GM12873 (cell line): ENCODE measurements at regions not wholly inside any gene's neighbourhood (a gene's known extent, or its start where the extent isn't known, plus 50 kb on each side); places are given as distances from the start of the nearest gene placed in this dataset.

Experiments
- TF ChIP-seq, protein P1 (sequence below): IDR thresholded peaks from 2 replicates; pipeline ENCODE4 v1.5.1; 2012; ENCODE audit warnings: low read depth, mild to moderate bottlenecking, moderate library complexity, low read length, control low read depth; ENCODE audit not compliant: insufficient read depth; ENCODE audit errors: missing control alignments

DNA sequence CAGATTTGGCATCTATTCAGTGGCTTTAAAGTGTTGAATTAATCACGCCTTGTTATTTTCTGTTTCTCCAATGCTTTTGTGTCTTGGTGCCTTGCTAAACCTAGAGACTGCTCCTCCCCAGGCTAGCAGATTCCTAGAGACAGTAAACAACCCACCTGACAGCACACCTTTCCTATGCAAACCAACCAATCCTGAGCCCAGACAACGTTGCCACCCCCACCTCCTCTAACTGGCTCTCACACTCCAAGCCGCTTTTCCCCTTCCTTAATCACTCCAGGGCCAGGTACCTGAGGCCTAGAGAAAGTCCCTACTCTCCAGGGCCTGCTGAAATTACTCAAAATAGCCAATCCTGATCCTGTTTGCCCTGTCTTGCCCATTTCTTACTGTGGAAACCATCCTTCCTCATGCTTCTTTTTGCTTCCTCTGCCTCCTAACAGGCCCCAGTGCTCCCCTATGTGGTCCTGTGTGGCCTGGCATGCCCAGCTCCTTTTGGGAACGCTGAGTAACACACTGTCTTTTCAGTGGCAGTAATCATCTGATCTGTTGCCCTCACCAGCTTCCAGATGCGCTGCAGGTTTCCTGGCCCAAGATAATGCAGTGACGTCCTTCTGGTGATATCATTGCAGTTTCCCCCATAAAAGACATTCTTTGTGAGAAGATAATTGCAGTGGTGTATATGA, 53.4 kb downstream of the GAS1 start:
- TF ChIP-seq, protein P1, sequence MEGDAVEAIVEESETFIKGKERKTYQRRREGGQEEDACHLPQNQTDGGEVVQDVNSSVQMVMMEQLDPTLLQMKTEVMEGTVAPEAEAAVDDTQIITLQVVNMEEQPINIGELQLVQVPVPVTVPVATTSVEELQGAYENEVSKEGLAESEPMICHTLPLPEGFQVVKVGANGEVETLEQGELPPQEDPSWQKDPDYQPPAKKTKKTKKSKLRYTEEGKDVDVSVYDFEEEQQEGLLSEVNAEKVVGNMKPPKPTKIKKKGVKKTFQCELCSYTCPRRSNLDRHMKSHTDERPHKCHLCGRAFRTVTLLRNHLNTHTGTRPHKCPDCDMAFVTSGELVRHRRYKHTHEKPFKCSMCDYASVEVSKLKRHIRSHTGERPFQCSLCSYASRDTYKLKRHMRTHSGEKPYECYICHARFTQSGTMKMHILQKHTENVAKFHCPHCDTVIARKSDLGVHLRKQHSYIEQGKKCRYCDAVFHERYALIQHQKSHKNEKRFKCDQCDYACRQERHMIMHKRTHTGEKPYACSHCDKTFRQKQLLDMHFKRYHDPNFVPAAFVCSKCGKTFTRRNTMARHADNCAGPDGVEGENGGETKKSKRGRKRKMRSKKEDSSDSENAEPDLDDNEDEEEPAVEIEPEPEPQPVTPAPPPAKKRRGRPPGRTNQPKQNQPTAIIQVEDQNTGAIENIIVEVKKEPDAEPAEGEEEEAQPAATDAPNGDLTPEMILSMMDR = no peak

DNA sequence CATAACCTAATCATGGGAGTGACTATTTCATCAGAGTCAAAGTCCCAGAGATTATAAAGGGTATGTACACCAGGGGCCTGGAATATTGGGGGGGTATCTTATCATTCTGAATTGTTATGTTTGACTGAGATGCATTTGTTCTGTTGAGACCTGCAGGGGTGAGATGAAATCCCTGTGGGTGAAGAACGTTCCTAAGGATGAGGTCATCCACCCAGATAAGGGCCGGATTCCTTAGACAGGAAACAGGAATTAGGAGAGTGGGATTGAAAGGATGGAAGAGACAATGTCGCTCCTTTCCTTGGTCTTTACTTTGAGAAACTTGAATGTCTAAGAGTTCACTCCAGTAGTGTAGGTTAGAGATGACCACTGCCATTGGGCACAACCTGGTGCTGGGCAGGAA, 54.7 kb downstream of the GAS1 start:
- TF ChIP-seq, protein P1 = no peak

DNA sequence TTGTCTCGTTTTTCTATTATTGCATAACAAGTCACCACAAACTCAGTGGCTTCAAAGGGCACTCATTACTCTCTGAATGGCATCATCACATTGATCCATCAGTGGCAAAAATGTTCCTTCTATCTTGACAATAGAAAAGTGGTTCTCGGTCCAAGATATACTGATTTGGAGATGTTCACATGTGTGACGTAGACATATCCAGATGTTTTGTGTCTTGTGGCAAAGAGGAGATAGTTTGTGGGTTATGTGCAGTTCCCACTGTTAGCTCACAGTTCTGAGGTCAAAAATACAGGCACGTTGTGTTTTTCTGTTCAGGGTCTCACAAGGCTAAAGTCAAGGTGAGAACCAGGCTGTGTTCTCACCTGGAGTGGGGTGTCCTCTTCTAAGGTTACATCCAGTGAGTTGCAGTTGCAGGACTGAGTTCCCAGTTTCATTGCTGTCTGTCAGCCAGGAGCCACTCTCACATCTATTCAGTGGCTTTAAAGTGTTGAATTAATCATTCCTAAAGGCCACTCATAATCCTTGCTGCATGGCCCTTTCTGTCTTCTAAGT, 55.3 kb downstream of the GAS1 start:
- TF ChIP-seq, protein P1 = no peak

DNA sequence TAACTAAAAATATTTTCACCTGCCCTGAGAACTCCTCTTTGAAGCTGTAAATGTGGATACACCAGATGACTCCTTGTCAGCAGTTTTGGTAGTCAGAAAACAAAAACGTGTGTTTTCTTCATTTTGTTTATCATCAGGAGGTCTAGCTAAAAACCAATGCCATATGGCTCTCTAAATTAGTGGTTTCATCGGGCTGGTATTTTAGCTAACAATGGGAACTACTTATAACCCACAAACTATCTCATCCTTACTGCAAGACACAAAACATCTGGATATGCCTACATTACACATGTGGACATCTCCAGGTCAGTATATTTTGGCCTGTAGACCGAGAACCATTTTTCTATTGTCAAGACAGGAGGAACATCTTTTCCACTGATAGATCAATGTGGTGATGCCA, 56.2 kb downstream of the GAS1 start:
- TF ChIP-seq, protein P1 = no peak

DNA sequence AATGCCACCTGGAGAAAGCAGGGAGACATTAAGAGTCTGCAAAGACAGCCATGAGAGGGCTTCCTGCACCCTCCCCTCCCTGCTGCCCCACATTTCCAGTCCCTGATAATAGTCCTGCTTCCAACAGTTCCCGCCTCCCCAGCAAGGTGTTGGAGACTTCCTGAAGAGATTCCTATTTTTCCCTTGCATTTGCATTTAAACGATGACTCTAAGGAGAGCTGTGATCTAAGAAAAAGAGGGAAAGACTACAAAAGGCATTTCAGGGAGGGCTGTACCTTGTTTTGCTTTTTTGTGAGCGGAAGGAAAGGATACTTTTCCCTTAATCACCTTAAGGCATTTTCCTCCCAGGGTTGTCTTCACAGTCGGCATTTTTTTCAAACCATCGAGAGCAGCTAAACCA, 62.1 kb downstream of the GAS1 start:
- TF ChIP-seq, protein P1 = no peak

DNA sequence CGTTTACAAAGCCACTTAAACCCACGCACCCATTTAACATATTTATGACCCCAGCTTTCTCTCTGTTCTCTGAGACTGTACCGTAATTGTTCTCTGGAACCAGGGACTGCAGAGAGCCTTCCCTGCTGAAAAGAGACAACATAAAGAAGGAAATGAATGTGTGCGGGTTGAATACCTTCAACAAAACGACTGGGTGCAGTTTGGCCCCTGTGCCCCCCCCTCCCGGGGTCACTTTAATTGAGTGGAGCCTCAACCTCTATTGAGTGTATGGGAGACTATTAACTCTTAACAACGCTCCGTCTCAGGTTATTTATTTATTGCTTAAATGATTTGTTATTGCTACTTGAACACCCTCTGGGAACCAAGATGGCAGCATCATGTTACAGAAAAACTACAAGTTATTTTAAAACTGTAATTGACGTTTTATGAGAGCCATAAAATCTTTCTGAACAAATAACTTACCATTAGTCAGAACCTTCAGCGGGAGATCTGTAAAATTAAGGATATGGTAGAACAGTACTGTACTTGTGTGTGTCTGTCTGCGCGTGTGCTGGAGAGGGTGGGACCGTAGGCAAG, 70.6 kb downstream of the GAS1 start:
- TF ChIP-seq, protein P1 = no peak

DNA sequence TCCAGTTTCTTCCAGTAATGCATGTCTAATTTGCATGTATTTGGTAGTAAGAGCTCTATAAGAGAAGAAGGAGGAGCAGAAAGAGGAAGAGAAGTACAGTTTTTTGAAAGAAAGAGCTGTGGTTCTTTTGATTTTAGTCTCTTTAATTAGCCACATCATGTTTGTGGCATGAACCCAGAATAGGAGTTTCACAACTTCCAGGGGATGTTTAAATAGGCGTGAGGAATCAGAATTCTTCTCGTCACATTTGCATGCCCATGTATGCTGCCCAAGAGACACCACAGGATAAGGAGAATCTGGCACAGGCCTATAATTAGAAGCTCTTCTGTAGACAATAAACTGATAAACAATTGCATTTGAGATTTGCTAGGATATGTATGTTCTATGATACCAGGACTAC, 78.7 kb downstream of the GAS1 start:
- TF ChIP-seq, protein P1 = no peak
